GM21786 (cell line): ENCODE measurements at regions not wholly inside any gene's neighbourhood (a gene's known extent, or its start where the extent isn't known, plus 50 kb on each side); places are given as distances from the start of the nearest gene placed in this dataset.
A peak's percentile ranks its signal among the peaks of the same experiment; 100 is the strongest.

Experiments used
- ATAC-seq: cut with Tn5 transposase; IDR thresholded peaks from one replicate; pipeline ENCODE4 v1.9.1; 2021; ENCODE audit not compliant: unreplicated experiment

- ATAC-seq = no peak
Measured at GRCh38 chr6:22621701-22622100, 52.3 kb downstream of the HDGFL1 start.

- ATAC-seq = no peak
Measured at GRCh38 chr6:22622351-22622750, 53.0 kb downstream of the HDGFL1 start.

- no peak for ATAC-seq
Measured at GRCh38 chr6:22622813-22623212, 53.4 kb downstream of the HDGFL1 start.

- no peak for ATAC-seq
Measured at GRCh38 chr6:22627644-22628043, 58.3 kb downstream of the HDGFL1 start.

GRCh38 chr6:22631091-22631490 is 61.7 kb downstream of the HDGFL1 start:
- no peak for ATAC-seq

GRCh38 chr6:22632581-22633145 is 63.3 kb downstream of the HDGFL1 start:
- ATAC-seq = no peak

- no peak for ATAC-seq
Measured at GRCh38 chr6:22636452-22636851, 67.1 kb downstream of the HDGFL1 start.

GRCh38 chr6:22637782-22638181 is 68.4 kb downstream of the HDGFL1 start:
- no peak for ATAC-seq

GRCh38 chr6:22638320-22638719 is 69.0 kb downstream of the HDGFL1 start:
- ATAC-seq = no peak

- ATAC-seq = no peak
Measured at GRCh38 chr6:22642254-22642653, 72.9 kb downstream of the HDGFL1 start.

GRCh38 chr6:22643780-22644179 is 74.4 kb downstream of the HDGFL1 start:
- ATAC-seq = no peak

- no peak for ATAC-seq
Measured at GRCh38 chr6:22647719-22648118, 78.4 kb downstream of the HDGFL1 start.

- ATAC-seq = no peak
Measured at GRCh38 chr6:22651731-22652130, 82.4 kb downstream of the HDGFL1 start.

- ATAC-seq = no peak
Measured at GRCh38 chr6:22653980-22654610, 84.7 kb downstream of the HDGFL1 start.

- ATAC-seq = peak; percentile 76
Measured at GRCh38 chr6:22656706-22657351, 87.5 kb downstream of the HDGFL1 start.

GRCh38 chr6:22657352-22657980 is 88.1 kb downstream of the HDGFL1 start:
- peak; percentile 52 for ATAC-seq

GRCh38 chr6:22658183-22658582 is 88.8 kb downstream of the HDGFL1 start:
- no peak for ATAC-seq

- no peak for ATAC-seq
Measured at GRCh38 chr6:22658934-22659333, 89.6 kb downstream of the HDGFL1 start.

GRCh38 chr6:22664968-22665367 is 95.6 kb downstream of the HDGFL1 start:
- ATAC-seq = no peak

GRCh38 chr6:22666021-22666420 is 96.7 kb downstream of the HDGFL1 start:
- no peak for ATAC-seq

- no peak for ATAC-seq
Measured at GRCh38 chr6:22666586-22666985, 97.2 kb downstream of the HDGFL1 start.

GRCh38 chr6:22667855-22668254 is 98.5 kb downstream of the HDGFL1 start:
- ATAC-seq = no peak
